ENCODE measurements at regions not wholly inside any gene's neighbourhood (a gene's known extent, or its start where the extent isn't known, plus 50 kb on each side); places are given as distances from the start of the nearest gene placed in this dataset.

GRCh38 chr12:43057566-43057965 lies 468.0 kb upstream of the PRICKLE1 start:
- Histone ChIP-seq H3K79me1 (ENCODE audit: insufficient read depth, low read depth, low read length, poor library complexity, severe bottlenecking) (no peaks in the 10 kb centered on the region), H2BK15ac (ENCODE audit: low read depth, low read length) (no peak overlapping the region), H3K27ac (ENCODE audit: insufficient read length, low read depth, low read length) (no peak overlapping the region), H2AK5ac (ENCODE audit: insufficient read length, low read length) (no peak overlapping the region), H3K9me3 (ENCODE audit: control insufficient read depth, low read depth, low read length) (no peaks in the 10 kb centered on the region), H3K23me2 (ENCODE audit: insufficient read length, low read depth, low read length, poor library complexity, severe bottlenecking) (no peaks in the 10 kb centered on the region), H2AFZ (ENCODE audit: low read length) (no peak overlapping the region), H4K5ac (ENCODE audit: insufficient read length, low read depth, low read length) (no peak overlapping the region), H3K18ac (ENCODE audit: insufficient read length, low read depth, low read length) (no peak overlapping the region), H3T11ph (ENCODE audit: low read length) (no peak overlapping the region), H3K4ac (ENCODE audit: low read depth, low read length) (no peak overlapping the region), H3K4me1 (ENCODE audit: insufficient read depth, low read length) (no peaks in the 10 kb centered on the region), H3K79me2 (ENCODE audit: insufficient read depth, low read length) (no peaks in the 10 kb centered on the region), H3K56ac (ENCODE audit: insufficient read length, low read depth, low read length) (no peak overlapping the region), H2BK5ac (ENCODE audit: insufficient read length, low read length) (no peak overlapping the region), H2BK12ac (ENCODE audit: insufficient read length, low read depth, low read length) (no peak overlapping the region), H3K4me2 (ENCODE audit: insufficient read depth, insufficient read length, low read length) (no peak overlapping the region), H4K20me1 (ENCODE audit: control insufficient read depth, insufficient read depth, insufficient read length) (no peaks in the 10 kb centered on the region), H2BK20ac (ENCODE audit: low read depth, low read length, poor library complexity, severe bottlenecking) (no peak overlapping the region), H3K27me3 (ENCODE audit: insufficient read depth, low read length) (no peaks in the 10 kb centered on the region), H4K8ac (replicated peaks; ENCODE audit: insufficient read length, low read depth, low read length) (no peak overlapping the region), H3K9ac (ENCODE audit: extremely low read depth, insufficient read length, low read length) (no peak overlapping the region), H3K14ac (ENCODE audit: insufficient read depth, low read length) (no peak overlapping the region), H4K91ac (ENCODE audit: insufficient read length, low read depth, low read length) (no peak overlapping the region), H2BK120ac (ENCODE audit: low read depth, low read length, poor library complexity, severe bottlenecking) (no peak overlapping the region), H3K23ac (ENCODE audit: insufficient read length, low read depth, low read length) (no peak overlapping the region)
- Mint-ChIP-seq H3K9me3 (no peaks in the 10 kb centered on the region; a peak in 2 of 5 replicates), H3K27me3 (ENCODE audit: low read depth) (no peaks in the 10 kb centered on the region), H3K27ac (no peak overlapping the region), H3K36me3 (ENCODE audit: insufficient read depth in 1 of 3, low read depth in 3 of 3) (no peaks in the 10 kb centered on the region), H3K4me3 (no peak overlapping the region), H3K4me1 (0 out of 4 replicates have a peak, but pooled peaks cover 0 to 3% of the 10 kb centered on the region in 2 experiments)
- no peak for DNase-seq
- no peak for TF ChIP-seq CTCF (conservative IDR thresholded peaks at IDR 0.05)
